ENCODE measurements at regions not wholly inside any gene's neighbourhood (a gene's known extent, or its start where the extent isn't known, plus 50 kb on each side); places are given as distances from the start of the nearest gene placed in this dataset.

DNA sequence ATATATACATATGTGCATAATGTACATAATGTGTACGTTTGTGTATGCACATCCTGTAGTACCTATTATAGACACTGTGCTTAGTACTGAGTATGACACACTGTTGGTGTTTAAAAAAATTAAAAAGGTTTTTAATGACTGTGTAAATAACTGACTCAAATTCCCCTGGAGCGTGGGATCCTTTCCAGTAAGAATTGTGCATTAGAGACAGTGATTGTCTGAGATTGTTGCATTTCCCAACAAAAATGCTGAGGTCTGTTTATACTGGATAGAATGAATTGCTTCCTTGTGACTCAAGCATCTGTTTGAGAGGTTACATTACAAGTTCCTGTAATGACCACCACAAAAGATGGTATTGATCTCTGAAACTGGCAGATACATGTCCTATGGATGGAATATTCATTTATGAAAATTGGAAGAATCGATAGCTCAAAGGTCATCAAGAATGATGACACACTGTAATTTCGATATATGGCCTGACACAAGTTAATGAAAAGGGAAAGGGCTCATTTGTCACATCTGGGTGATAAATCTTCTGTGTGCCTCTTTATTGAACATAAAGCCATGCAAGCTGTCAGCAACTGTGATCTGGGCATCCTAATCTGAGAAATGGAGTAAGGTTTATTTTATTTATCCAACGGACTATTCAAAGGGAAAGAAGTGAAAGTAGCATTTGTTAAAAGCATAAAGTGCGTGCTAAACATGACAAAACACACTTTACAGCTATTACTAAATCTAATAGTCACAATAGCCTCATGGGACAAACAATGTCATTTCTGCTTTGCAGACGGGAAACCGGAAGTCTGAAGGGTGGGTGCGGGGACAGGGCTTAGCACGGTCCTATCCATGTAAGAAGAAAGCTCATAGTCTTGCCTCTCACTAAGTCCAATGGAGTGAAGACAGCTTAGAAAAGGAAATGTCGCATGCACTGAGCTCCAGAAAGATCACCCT lies 228.8 kb downstream of the CDH11 start:
- DNase-seq, result no peak

DNA sequence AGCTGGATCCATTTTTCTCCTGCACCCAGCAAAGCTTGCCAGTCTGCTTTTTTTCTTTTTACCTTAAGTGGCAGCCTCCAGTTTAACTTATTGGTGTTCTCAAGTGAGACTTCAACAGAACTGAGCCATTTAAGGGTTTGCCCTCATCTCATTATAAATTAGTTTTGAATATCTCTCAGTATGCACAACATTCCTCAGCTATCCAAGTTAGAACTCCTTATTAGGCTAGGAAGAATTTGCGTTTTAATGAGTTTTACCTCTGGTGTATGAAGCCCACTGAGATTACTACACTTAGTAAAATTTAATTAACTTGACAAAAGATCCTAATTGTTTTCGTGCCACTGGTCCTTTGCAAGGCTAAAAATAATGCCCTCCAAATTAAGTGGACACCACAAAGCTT lies 232.4 kb downstream of the CDH11 start:
- no peak for DNase-seq

DNA sequence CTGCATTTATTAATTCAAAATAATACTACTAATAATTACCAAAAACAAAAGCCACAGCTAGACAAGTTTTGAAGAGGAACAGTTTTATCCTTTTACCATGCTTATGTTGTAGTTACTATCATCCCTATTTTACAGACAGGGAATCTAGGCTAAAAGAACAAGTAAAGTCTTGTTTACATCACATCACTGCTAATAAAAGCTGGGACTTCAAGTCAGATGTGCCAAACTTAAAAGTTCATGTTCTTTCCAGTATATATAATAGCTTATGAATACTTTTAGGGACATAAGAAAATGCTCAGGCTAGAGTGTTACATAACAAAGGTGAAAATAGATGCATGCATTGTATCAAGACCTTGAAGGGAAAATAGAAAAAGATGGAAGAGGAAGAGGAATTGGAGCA lies 234.2 kb downstream of the CDH11 start:
- no peak for DNase-seq

GRCh38 chr16:64882078-64882784 lies 239.6 kb downstream of the CDH11 start:
- no peak for DNase-seq

DNA sequence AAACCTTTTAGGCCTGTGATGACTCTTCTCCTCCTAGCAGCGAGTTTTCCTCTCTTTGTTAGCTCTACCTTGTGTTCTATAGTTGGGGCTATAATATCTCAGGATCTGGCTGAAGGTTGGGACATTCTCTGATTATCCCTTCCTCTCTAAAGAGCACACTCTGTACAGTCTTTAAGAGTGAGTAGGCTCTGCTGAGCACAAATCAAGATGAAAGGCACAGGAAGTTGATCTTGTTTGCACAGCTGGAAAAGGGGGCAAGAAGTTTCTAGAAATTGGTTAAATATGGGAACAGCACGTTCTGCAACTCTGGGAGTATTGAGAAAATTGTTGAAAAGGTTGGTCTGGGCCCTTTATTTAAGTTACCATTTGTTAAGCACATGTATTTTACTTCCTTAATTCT lies 240.9 kb downstream of the CDH11 start:
- DNase-seq, result no peak

DNA sequence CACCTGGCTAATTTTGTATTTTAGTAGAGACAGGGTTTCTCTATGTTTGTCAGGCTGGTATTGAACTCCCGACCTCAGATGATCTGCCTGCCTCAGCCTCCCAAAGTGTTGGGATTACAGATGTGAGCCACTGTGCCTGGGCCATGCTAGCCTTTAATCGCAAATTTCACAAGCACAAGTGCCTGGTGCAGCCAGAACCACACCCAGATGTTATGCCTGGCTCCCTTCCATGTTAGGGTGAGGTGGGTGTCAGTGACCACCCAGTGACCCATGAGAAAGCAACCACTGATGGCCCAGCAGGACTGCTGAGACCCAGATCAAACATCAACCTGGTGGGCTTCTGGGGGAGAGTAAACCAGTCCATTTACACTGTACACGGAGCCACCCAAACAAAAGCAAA lies 241.9 kb downstream of the CDH11 start:
- DNase-seq, result no peak

DNA sequence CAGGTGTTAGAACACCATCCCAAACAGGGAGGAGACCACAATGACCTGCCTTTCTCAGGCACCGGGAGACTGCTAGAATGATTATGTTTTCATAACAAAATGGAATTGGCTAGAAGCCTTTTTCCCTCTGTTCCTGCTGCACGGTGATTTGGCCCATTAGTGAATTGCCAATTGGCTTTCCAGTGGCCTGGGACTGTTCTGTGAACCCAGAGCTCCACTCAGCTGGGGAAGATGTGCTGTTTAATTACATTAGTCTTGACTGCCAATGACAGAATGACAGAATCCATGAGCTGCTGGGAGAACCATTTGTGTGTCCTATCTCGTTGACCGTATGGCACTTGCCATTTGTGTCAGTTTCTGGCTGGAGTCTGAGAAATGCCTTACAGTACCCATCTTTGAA lies 242.9 kb downstream of the CDH11 start:
- DNase-seq, result no peak

GRCh38 chr16:64872101-64872500 lies 249.8 kb downstream of the CDH11 start:
- DNase-seq, result no peak

DNA sequence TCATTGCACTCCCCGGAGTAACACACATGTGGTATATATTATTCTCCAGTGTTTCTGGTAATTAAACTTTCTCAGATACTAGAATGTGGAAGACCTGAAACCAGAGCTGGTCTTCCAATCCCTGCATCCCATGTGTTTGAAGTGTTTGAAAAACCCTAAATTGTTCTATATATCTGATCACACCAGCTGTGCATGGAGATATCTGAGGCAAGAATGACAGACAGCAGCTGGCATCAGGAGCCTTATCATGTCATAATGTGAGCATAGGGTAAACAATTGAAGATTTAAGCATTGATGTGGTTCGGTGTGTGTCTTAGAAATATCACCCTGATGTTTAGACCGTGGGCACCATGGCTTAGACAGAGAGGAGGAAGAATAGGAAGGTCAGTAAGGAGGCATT lies 251.0 kb downstream of the CDH11 start:
- DNase-seq, result no peak

GRCh38 chr16:64869781-64870180 lies 252.1 kb downstream of the CDH11 start:
- DNase-seq, result no peak

DNA sequence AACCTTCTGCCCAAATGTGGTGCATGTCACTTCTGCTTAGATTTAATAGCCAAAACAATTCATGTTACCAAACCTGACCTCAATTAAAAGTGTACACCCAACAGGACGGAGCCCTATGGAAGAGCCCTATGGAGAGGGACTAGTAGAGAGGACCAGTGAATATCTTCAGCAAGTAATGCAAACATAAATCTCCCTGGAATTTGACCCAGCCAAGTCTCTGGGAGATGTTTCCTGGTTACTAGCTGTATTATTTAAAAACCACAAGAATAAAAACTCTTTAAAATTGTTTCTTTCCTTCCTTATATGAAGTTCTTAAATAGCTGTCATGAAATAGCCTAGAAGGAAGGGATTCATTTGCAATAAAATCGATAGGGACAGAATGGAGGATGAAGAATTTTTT lies 255.8 kb downstream of the CDH11 start:
- DNase-seq, result no peak

GRCh38 chr16:64865069-64865696 lies 256.7 kb downstream of the CDH11 start:
- no peak for DNase-seq

DNA sequence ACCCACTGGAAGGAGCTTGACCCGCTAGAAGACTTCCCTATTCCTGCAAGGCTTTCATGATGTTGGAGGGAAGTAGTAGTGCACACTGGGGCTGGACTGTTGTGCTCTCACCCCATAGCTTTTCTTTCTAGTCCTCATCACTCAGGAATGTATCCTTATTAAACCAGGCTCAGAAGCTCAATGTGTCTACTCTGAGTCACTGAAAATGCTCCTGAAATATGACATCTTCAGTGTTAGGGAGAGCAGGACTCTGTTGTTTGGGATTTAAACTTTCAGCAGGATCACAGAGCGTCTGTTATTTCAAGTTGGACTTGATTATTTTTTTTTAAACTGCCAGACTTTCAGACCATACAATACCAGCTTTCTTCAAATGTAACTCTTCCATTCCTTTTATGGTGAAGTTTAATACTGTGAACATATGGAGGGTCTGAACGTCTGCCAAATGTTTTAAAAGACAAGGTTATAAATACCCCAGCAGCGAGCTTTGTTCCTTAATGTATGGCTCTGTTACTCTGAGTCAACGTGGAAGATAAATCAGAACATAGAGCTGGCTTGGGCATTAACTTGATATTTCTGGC lies 257.5 kb downstream of the CDH11 start:
- no peak for DNase-seq

DNA sequence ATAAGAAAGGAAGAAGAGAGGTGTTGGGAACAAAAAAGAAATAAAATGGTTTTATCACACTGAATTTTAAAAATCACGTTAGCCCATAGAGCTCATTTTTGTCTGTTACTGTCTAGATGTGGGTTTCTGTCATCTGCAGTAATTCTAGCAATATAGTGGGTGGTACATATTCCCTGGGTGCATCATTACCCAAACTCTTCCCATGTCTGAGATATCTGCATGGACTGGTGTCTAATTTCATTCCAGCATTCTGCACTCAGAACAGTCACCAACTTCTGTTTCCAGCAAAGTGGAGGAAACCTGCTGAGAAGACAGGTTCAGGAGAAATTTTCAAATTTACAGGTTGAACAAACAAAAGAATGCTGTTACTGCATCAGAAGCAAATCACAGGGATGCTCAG lies 263.8 kb downstream of the CDH11 start:
- no peak for DNase-seq

DNA sequence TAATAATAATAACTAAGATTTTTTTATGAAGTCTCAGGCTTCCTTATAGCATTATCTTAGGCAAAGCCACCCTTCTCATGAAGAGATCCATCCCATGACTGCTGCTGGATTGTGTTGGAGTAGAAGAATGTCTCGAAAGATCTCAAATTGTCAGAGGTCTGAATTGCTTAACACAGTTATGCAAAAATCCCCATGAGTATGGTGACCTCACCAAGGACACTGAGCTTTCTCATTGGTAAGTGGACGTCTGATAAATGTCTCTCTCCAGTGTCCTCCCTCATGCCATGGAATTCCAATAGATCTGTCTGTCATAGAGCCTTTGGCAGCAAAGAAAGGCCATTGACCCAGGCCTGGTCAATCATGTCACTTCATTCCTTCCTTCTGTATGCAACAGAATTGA lies 264.5 kb downstream of the CDH11 start:
- DNase-seq, result no peak

- no peak for DNase-seq
Observed at GRCh38 chr16:64853551-64853950, 268.3 kb downstream of the CDH11 start.

- no peak for DNase-seq
Observed at GRCh38 chr16:64846966-64847365, 274.9 kb downstream of the CDH11 start.

DNA sequence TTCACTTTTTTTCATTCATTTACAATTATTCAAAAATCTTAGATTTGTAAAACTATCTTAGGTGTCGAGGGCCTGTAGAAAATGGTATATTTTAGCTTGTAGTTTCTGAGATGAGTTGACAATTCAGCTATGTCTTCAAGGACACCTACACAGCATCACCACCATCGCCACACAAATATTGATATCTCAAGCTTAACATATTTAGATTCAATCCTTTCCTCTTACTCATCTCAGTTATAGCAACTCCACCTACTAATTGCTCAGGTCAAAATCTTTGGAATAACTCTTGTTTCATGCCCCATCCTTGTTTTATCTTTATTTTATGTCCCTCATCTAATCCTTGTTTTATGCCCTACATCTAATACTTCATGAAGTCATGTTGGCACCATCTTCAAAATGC lies 276.8 kb downstream of the CDH11 start:
- DNase-seq, result no peak

DNA sequence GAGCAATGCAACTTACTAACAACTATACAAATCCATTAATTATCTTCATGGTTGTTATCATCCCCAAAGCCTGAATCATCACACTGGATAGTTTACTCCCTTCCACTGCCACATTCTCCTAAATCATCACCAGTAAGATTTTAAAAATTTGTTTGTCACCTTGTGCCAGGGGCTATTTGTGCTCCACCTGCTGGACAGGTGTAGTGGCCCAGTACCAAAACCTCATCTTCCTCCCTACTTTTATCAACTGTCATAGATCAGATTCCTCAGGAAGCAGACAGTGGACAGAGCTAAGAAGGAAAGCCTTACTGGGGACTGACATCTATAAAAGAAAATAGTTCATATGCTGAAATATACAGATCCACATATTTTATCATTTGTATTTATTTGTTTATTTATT lies 280.4 kb downstream of the CDH11 start:
- DNase-seq, result no peak

DNA sequence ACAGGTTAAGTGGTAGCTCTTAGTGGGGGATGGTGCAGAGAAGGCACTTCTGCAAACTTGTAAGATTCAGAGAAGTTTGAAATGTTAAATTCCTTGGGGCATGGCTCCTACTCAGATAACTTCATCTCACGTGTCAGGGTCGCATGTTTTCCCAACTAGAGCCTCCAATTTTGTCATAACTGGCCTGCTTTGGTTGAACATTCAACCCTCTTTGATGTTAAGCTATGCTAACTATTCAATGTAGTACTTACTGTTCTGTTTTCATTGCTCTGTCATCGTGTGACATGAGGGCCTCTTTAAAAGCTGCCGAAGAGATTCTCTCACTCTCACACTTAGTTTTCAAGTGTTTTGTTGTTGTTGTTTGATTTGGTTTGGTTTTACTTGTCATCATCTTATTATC lies 280.8 kb downstream of the CDH11 start:
- DNase-seq, result no peak

- DNase-seq, result no peak
Observed at GRCh38 chr16:64830653-64831052, 291.2 kb downstream of the CDH11 start.

GRCh38 chr16:64829678-64830077 lies 292.2 kb downstream of the CDH11 start:
- no peak for DNase-seq

GRCh38 chr16:64826374-64826773 lies 295.5 kb downstream of the CDH11 start:
- DNase-seq, result no peak
